MCF 10A (cell line): ENCODE measurements at regions not wholly inside any gene's neighbourhood (a gene's known extent, or its start where the extent isn't known, plus 50 kb on each side); places are given as distances from the start of the nearest gene placed in this dataset.

Experiments
- BruUV-seq: library from RNA; stranded (reverse); fragments of 400-500 nt; replicated peaks from 2 replicates; lab custom pipeline; 2021; lab: Mats Ljungman, UMichigan
- CTCF ChIA-PET: fragments of 300-600 bp; sonication (Branson Sonifier 250); formaldehyde crosslinking; extraction: SDS; loops from one replicate; lab custom pipeline; 2021; ENCODE audit warnings: antibody characterized with exemption, inconsistent platforms; lab: Yijun Ruan, JAX
- POLR2A ChIA-PET: fragments of 300-600, 350-650 bp; sonication (Branson Sonifier 250); formaldehyde crosslinking; extraction: SDS; loops from one replicate; lab custom pipeline; 2020; ENCODE audit warnings: antibody characterized with exemption, inconsistent platforms; lab: Yijun Ruan, JAX
- DNase-seq: peaks from one replicate; pipeline ENCODE4 v3.0.0-alpha.2; 2018; ENCODE audit not compliant: unreplicated experiment
- H3K27ac Mint-ChIP-seq: one replicate; pipeline ENCODE4 v1.8.0; 2022; ENCODE audit warnings: mild to moderate bottlenecking, low read depth, mixed read lengths; ENCODE audit not compliant: unreplicated experiment
- H3K27me3 Mint-ChIP-seq: one replicate; pipeline ENCODE4 v1.8.0; 2022; ENCODE audit warnings: mixed read lengths; ENCODE audit not compliant: insufficient read depth, unreplicated experiment
- H3K36me3 Mint-ChIP-seq: one replicate; pipeline ENCODE4 v1.8.0; 2022; ENCODE audit warnings: mild to moderate bottlenecking, moderate library complexity, mixed read lengths; ENCODE audit not compliant: insufficient read depth, unreplicated experiment
- H3K4me1 Mint-ChIP-seq: one replicate; pipeline ENCODE4 v1.8.0; 2022; ENCODE audit warnings: mixed read lengths; ENCODE audit not compliant: insufficient read depth, unreplicated experiment
- H3K4me3 Mint-ChIP-seq: one replicate; pipeline ENCODE4 v1.8.0; 2022; ENCODE audit warnings: mild to moderate bottlenecking, moderate library complexity, mixed read lengths; ENCODE audit not compliant: unreplicated experiment
- H3K9me3 Mint-ChIP-seq: one replicate; pipeline ENCODE4 v1.8.0; 2022; ENCODE audit warnings: mixed read lengths; ENCODE audit not compliant: unreplicated experiment
- intact Hi-C: fragments of 100-400 bp; cut with micrococcal nuclease; formaldehyde crosslinking; loops from 2 replicates; pipeline ENCODE4 v1.14.1; 2022
- TF ChIP-seq, protein P1 (sequence below): fragments of 200-600 bp; IDR thresholded peaks from one replicate; pipeline ENCODE4 v1.8.0; 2022; ENCODE audit warnings: antibody characterized with exemption, mild to moderate bottlenecking; ENCODE audit not compliant: unreplicated experiment

DNA sequence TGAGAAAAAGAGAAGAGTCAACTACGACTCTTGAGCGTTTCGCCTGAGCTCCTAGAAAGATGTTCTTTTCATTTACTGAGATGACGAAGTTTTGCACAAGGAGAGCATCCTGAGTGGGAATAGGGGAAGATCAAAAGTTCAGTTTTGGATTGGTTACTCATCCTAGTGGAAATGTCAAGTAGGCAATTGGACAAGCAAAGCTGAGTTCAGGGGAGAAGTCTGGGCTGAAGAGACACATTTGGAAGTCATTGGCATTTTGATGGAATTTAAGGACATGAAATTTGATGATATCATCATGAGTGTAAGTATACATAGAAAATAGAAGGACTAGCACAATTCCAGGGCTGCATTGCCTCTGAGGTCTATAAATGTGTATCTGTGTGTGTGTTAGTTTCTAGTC, 416.6 kb downstream of the RAD51AP2 start:
- no peaks in the 10 kb centered on the region for H3K4me1 Mint-ChIP-seq
- no peaks in the 10 kb centered on the region for H3K27me3 Mint-ChIP-seq
- ChIA-PET POLR2A (no interaction called here), CTCF (interaction anchor here (0.6 kb wide), 1 partner anchor 150 kb away, joined by 3 read pairs; no protein-coding TSS in a partner anchor)
- DNase-seq, result no peak
- intact Hi-C loops, result no loop called here
- no peak overlapping the region for H3K4me3 Mint-ChIP-seq
- TF ChIP-seq, protein P1, sequence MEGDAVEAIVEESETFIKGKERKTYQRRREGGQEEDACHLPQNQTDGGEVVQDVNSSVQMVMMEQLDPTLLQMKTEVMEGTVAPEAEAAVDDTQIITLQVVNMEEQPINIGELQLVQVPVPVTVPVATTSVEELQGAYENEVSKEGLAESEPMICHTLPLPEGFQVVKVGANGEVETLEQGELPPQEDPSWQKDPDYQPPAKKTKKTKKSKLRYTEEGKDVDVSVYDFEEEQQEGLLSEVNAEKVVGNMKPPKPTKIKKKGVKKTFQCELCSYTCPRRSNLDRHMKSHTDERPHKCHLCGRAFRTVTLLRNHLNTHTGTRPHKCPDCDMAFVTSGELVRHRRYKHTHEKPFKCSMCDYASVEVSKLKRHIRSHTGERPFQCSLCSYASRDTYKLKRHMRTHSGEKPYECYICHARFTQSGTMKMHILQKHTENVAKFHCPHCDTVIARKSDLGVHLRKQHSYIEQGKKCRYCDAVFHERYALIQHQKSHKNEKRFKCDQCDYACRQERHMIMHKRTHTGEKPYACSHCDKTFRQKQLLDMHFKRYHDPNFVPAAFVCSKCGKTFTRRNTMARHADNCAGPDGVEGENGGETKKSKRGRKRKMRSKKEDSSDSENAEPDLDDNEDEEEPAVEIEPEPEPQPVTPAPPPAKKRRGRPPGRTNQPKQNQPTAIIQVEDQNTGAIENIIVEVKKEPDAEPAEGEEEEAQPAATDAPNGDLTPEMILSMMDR, result no peak
- no peak overlapping the region for H3K27ac Mint-ChIP-seq
- H3K36me3 Mint-ChIP-seq, result no peaks in the 10 kb centered on the region
- no TSS peak for BruUV-seq
- H3K9me3 Mint-ChIP-seq, result no peaks in the 10 kb centered on the region

DNA sequence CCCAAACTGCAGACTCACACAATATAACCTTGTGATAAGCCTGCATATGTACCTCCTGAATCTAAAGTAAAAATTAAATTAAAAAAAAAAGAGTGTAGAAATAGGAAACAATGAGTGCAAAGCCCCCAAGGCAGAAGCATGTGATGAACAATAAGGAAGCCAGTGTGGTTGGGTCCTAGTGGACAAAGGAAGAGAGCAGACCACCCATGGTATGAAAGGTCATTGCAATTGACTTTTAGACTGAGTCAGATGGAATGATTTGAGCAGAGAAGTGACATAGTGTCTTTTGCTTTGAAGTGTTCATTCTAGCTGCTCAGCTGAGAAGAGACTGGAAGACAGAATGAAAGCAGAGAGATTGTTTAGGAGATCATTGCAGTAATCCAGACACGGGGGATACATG, 417.1 kb downstream of the RAD51AP2 start:
- ChIA-PET POLR2A (no interaction called here), CTCF (interaction anchor here (0.6 kb wide), 1 partner anchor 149 kb away, joined by 3 read pairs; no protein-coding TSS in a partner anchor)
- Mint-ChIP-seq H3K4me3 (no peak overlapping the region), H3K36me3 (no peaks in the 10 kb centered on the region), H3K4me1 (no peaks in the 10 kb centered on the region), H3K27ac (no peak overlapping the region), H3K9me3 (no peaks in the 10 kb centered on the region), H3K27me3 (no peaks in the 10 kb centered on the region)
- TF ChIP-seq, protein P1, result no peak
- no peak for DNase-seq
- intact Hi-C loops, result no loop called here
- BruUV-seq, result no TSS peak

DNA sequence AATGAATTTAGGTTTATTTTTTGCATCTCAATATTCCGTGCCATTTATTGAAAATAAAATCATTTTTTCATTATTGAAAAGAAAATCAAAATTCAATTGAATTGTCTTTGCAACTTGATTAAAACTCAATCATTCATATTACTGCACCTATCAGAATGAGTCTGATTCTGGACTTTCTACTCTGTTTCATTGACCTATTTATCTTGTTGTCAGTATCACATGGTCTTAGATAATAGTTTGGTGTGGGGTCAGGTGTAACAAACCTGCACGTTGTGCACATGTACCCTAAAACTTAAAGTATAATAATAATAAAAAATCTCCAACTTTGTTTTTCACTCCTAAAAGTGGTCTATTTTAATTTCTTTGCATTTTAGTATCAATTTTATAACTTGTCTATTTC, 422.9 kb downstream of the RAD51AP2 start:
- Mint-ChIP-seq H3K4me1 (no peaks in the 10 kb centered on the region), H3K27me3 (no peaks in the 10 kb centered on the region), H3K4me3 (no peak overlapping the region), H3K27ac (no peak overlapping the region), H3K9me3 (no peaks in the 10 kb centered on the region), H3K36me3 (no peaks in the 10 kb centered on the region)
- ChIA-PET POLR2A (no interaction called here), CTCF (no interaction called here)
- DNase-seq, result no peak
- intact Hi-C loops, result no loop called here
- BruUV-seq, result no TSS peak
- TF ChIP-seq, protein P1, result no peak

DNA sequence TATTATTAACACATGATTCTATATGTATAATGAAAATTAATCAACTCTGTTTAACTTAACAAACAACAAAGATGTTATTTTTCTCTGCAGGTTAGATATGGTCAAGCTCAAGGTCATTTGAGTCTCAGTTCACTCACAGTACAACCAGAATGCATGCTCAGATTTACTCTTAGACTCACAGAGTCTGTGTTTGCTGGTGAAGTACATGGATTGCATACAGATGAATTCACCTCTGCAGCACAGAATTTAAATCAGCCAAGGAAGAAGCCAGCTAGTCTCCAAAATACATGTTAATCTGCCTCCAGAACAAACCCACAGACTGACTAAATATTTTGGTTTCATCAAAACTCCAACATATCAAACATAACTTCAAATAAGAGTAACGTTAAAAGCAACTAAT, 424.5 kb downstream of the RAD51AP2 start:
- CTCF ChIA-PET, result interaction anchor here (0.8 kb wide), 1 partner anchor 13 kb away, joined by 4 read pairs; no protein-coding TSS in a partner anchor

More for the DNA sequence above, 424.5 kb downstream of the RAD51AP2 start:
- H3K27ac Mint-ChIP-seq, result no peak overlapping the region
- no TSS peak for BruUV-seq
- intact Hi-C loops, result no loop called here
- H3K36me3 Mint-ChIP-seq, result no peaks in the 10 kb centered on the region
- TF ChIP-seq, protein P1, result no peak
- no peaks in the 10 kb centered on the region for H3K27me3 Mint-ChIP-seq
- no peak for DNase-seq
- no peak overlapping the region for H3K4me3 Mint-ChIP-seq
- H3K9me3 Mint-ChIP-seq, result no peaks in the 10 kb centered on the region
- POLR2A ChIA-PET, result no interaction called here
- no peaks in the 10 kb centered on the region for H3K4me1 Mint-ChIP-seq
